Neural cell (in vitro differentiated cells): ENCODE measurements at regions not wholly inside any gene's neighbourhood (a gene's known extent, or its start where the extent isn't known, plus 50 kb on each side); places are given as distances from the start of the nearest gene placed in this dataset.

Source experiments
- H2AFZ ChIP-seq: fragments of 200-600, 300-800 bp; sonication (generic), shearing (Covaris generic); 2 replicates; pipeline ENCODE4 v1.6.0; 2014; ENCODE audit warnings: low read depth, mild to moderate bottlenecking, antibody characterized with exemption, low read length, moderate library complexity
- H3F3A ChIP-seq: fragments of 200-600 bp; shearing (Covaris generic); 2 replicates; pipeline ENCODE4 v1.6.1; 2016; ENCODE audit warnings: mild to moderate bottlenecking, moderate library complexity, mixed read lengths, antibody characterized with exemption, low read length; ENCODE audit not compliant: insufficient read depth, poor library complexity, severe bottlenecking
- H3K27ac ChIP-seq: fragments of 200-600, 300-800 bp; sonication (generic), shearing (Covaris generic); 2 replicates; pipeline ENCODE4 v1.5.1; 2014; ENCODE audit warnings: mild to moderate bottlenecking, low read length, moderate library complexity
- H3K27me3 ChIP-seq: fragments of 300-800, 200-600 bp; sonication (generic), shearing (Covaris generic); 2 replicates; pipeline ENCODE4 v1.6.0; 2014; ENCODE audit warnings: mild to moderate bottlenecking, low read depth, low read length, moderate library complexity; ENCODE audit not compliant: insufficient read depth
- H3K36me3 ChIP-seq: fragments of 300-800, 200-600 bp; sonication (generic), shearing (Covaris generic); 2 replicates; pipeline ENCODE4 v1.5.1; 2014; ENCODE audit warnings: mild to moderate bottlenecking, antibody characterized with exemption, low read length, moderate library complexity; ENCODE audit not compliant: insufficient read depth
- H3K4me2 ChIP-seq: fragments of 300-800, 200-600 bp; sonication (generic), shearing (Covaris generic); 2 replicates; pipeline ENCODE4 v1.6.0; 2014; ENCODE audit warnings: mild to moderate bottlenecking, low read length
- H3K4me3 ChIP-seq: fragments of 300-800, 200-600 bp; sonication (generic), shearing (Covaris generic); 2 replicates; pipeline ENCODE4 v1.5.1; 2014; ENCODE audit warnings: mild to moderate bottlenecking, low read length, moderate library complexity
- H3K79me2 ChIP-seq: fragments of 200-600 bp; shearing (Covaris generic); replicated peaks from 2 replicates; pipeline ENCODE4 v1.6.0; 2014; ENCODE audit warnings: mild to moderate bottlenecking, low read length, moderate library complexity; ENCODE audit not compliant: insufficient read depth
- H3K9ac ChIP-seq: fragments of 300-800, 200-600 bp; sonication (generic), shearing (Covaris generic); 2 replicates; pipeline ENCODE4 v1.6.1; 2016; ENCODE audit warnings: mild to moderate bottlenecking, low read length, mixed read lengths
- H3K9me2 ChIP-seq: fragments of 200-600 bp; shearing (Covaris generic); 2 replicates; pipeline ENCODE4 v1.6.1; 2016; ENCODE audit warnings: mild to moderate bottlenecking, low read length, mixed read lengths; ENCODE audit not compliant: insufficient read depth
- H3K9me3 ChIP-seq: fragments of 200-600, 300-800 bp; sonication (generic), shearing (Covaris generic); 2 replicates; pipeline ENCODE4 v1.6.1; 2016; ENCODE audit warnings: mild to moderate bottlenecking, mixed run types, low read length, moderate library complexity, mixed read lengths
- H4K20me1 ChIP-seq: fragments of 200-600 bp; shearing (Covaris generic); 2 replicates; pipeline ENCODE4 v1.6.1; 2016; ENCODE audit warnings: mild to moderate bottlenecking, mixed run types; ENCODE audit not compliant: insufficient read depth
- EP300 ChIP-seq: fragments of 450-650 bp; conservative IDR thresholded peaks from 2 replicates; pipeline ENCODE4 v1.6.1; 2014; ENCODE audit warnings: antibody characterized with exemption, mild to moderate bottlenecking, moderate library complexity; ENCODE audit not compliant: poor library complexity, severe bottlenecking
- EZH2 ChIP-seq: fragments of 200-600, 300-800 bp; shearing (Covaris generic), sonication (generic); IDR thresholded peaks from 2 replicates; pipeline ENCODE4 v1.6.1; 2014; ENCODE audit warnings: antibody characterized with exemption, low read length, borderline replicate concordance, mild to moderate bottlenecking; ENCODE audit not compliant: insufficient read depth, poor library complexity, severe bottlenecking
- MXI1 ChIP-seq: fragments of 450-650 bp; conservative IDR thresholded peaks from 2 replicates; pipeline ENCODE4 v1.6.1; 2014; ENCODE audit warnings: antibody characterized with exemption, mild to moderate bottlenecking; ENCODE audit not compliant: poor library complexity, severe bottlenecking
- POLR2AphosphoS5 ChIP-seq: IDR thresholded peaks from 2 replicates; pipeline ENCODE4 v1.6.1; 2012
- RAD21 ChIP-seq: fragments of 450-650 bp; conservative IDR thresholded peaks from 2 replicates; pipeline ENCODE4 v1.6.1; 2014; ENCODE audit warnings: antibody characterized with exemption, mild to moderate bottlenecking, moderate library complexity
- SMC3 ChIP-seq: fragments of 450-650 bp; conservative IDR thresholded peaks from 2 replicates; pipeline ENCODE4 v1.6.1; 2014; ENCODE audit warnings: antibody characterized with exemption, mild to moderate bottlenecking, moderate library complexity; ENCODE audit not compliant: poor library complexity
- TAF1 ChIP-seq: IDR thresholded peaks from 2 replicates; pipeline ENCODE4 v1.6.1; 2012; ENCODE audit warnings: low read depth
- TF ChIP-seq, protein P1 (sequence below): fragments of 450-650 bp; IDR thresholded peaks from 2 replicates; pipeline ENCODE4 v1.5.1; 2014; ENCODE audit warnings: antibody characterized with exemption, mild to moderate bottlenecking, moderate library complexity; ENCODE audit not compliant: poor library complexity, severe bottlenecking
- TF ChIP-seq, protein P2 (sequence below): IDR thresholded peaks from 2 replicates; pipeline ENCODE4 v1.6.1; 2012; ENCODE audit warnings: borderline replicate concordance

DNA sequence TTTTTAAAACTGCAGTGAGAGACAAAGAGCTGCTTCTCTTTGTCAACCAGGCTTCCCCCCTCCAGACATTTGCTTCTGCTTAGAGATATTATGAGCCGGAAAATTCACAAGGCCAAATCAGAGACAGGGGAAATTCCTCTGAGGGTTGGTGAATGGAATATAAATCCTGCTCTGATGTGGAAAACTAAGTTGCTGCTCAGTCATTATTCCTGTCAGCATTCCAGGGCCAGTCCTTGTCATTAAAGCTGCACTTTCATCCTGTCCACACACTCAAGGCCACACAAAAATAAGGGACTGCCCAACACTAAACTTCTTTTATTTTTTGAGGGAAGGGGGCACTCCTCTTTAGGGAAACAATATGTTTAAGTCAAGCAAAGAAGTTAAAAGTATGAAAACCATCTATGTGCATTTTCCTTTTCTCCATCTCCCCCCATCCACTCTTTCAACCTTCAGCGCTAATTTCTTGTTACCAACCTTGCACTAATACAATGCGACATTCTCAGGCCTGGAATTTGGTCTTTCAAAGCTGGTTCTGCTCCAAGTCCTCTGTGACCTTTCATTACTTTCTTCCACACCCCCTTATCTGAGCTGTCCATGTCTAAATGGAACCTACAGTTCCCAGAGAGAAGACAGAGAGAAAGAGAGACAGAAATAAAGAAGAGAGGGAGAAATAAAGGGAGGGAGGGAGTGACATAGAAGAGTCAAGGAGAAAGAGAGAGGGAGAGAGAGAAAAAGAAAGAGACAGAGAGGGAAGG lies 118.9 kb upstream of the S1PR3 start:
- no peaks in the 10 kb centered on the region for H3K9me2 ChIP-seq
- no peaks in the 10 kb centered on the region for H3K36me3 ChIP-seq
- H3K9ac ChIP-seq: peak overlapping the region; percentile 31
- no peaks in the 10 kb centered on the region for H3K79me2 ChIP-seq
- H3K27me3 ChIP-seq: no peaks in the 10 kb centered on the region
- no peaks in the 10 kb centered on the region for H4K20me1 ChIP-seq
- no peak for TF ChIP-seq EP300
- no peak for TF ChIP-seq TAF1
- no peak for TF ChIP-seq MXI1
- TF ChIP-seq POLR2AphosphoS5: no peak
- TF ChIP-seq, protein P1, sequence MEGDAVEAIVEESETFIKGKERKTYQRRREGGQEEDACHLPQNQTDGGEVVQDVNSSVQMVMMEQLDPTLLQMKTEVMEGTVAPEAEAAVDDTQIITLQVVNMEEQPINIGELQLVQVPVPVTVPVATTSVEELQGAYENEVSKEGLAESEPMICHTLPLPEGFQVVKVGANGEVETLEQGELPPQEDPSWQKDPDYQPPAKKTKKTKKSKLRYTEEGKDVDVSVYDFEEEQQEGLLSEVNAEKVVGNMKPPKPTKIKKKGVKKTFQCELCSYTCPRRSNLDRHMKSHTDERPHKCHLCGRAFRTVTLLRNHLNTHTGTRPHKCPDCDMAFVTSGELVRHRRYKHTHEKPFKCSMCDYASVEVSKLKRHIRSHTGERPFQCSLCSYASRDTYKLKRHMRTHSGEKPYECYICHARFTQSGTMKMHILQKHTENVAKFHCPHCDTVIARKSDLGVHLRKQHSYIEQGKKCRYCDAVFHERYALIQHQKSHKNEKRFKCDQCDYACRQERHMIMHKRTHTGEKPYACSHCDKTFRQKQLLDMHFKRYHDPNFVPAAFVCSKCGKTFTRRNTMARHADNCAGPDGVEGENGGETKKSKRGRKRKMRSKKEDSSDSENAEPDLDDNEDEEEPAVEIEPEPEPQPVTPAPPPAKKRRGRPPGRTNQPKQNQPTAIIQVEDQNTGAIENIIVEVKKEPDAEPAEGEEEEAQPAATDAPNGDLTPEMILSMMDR: no peak
- TF ChIP-seq RAD21: no peak
- TF ChIP-seq, protein P2, sequence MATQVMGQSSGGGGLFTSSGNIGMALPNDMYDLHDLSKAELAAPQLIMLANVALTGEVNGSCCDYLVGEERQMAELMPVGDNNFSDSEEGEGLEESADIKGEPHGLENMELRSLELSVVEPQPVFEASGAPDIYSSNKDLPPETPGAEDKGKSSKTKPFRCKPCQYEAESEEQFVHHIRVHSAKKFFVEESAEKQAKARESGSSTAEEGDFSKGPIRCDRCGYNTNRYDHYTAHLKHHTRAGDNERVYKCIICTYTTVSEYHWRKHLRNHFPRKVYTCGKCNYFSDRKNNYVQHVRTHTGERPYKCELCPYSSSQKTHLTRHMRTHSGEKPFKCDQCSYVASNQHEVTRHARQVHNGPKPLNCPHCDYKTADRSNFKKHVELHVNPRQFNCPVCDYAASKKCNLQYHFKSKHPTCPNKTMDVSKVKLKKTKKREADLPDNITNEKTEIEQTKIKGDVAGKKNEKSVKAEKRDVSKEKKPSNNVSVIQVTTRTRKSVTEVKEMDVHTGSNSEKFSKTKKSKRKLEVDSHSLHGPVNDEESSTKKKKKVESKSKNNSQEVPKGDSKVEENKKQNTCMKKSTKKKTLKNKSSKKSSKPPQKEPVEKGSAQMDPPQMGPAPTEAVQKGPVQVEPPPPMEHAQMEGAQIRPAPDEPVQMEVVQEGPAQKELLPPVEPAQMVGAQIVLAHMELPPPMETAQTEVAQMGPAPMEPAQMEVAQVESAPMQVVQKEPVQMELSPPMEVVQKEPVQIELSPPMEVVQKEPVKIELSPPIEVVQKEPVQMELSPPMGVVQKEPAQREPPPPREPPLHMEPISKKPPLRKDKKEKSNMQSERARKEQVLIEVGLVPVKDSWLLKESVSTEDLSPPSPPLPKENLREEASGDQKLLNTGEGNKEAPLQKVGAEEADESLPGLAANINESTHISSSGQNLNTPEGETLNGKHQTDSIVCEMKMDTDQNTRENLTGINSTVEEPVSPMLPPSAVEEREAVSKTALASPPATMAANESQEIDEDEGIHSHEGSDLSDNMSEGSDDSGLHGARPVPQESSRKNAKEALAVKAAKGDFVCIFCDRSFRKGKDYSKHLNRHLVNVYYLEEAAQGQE: no peak
- TF ChIP-seq SMC3: no peak
- TF ChIP-seq EZH2: no peak
- H3F3A ChIP-seq: no peaks in the 10 kb centered on the region
- peak overlapping the region; percentile 42 for H3K27ac ChIP-seq
- no peak overlapping the region for H2AFZ ChIP-seq
- H3K4me2 ChIP-seq: no peak overlapping the region
- no peak overlapping the region for H3K4me3 ChIP-seq
- H3K9me3 ChIP-seq: no peaks in the 10 kb centered on the region

DNA sequence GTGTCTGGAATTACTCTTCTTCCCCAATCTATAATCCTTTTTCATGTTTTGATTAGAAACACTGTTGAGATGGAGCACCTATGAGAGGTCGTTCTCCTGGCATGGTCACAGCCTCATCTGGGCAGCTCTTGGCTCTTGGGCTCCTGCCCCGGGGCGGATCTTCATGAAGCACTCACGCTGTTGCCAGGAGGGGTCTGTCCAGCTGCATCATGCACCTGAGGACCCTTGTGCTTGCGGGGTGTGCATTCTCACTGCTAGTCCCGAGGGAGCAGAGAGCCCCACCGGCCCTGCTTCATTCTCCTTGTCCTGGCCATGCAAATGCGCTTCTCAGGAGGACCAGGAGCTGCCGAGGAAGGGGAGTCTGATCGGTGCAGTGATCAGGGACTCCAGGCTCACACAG lies 117.6 kb upstream of the S1PR3 start:
- Histone ChIP-seq H3K79me2 (no peaks in the 10 kb centered on the region), H2AFZ (no peak overlapping the region), H3K4me3 (no peak overlapping the region), H3K27me3 (no peaks in the 10 kb centered on the region), H3K27ac (no peak overlapping the region), H3K9me2 (no peaks in the 10 kb centered on the region), H3K36me3 (no peaks in the 10 kb centered on the region), H4K20me1 (no peaks in the 10 kb centered on the region), H3F3A (no peaks in the 10 kb centered on the region), H3K9me3 (no peaks in the 10 kb centered on the region), H3K9ac (no peak overlapping the region), H3K4me2 (no peak overlapping the region)
- no peak for TF ChIP-seq MXI1
- no peak for TF ChIP-seq EZH2
- no peak for TF ChIP-seq RAD21
- no peak for TF ChIP-seq TAF1
- TF ChIP-seq, protein P1: no peak
- no peak for TF ChIP-seq SMC3
- no peak for TF ChIP-seq POLR2AphosphoS5
- TF ChIP-seq, protein P2: no peak
- TF ChIP-seq EP300: no peak
